ENCODE measurements at regions not wholly inside any gene's neighbourhood (a gene's known extent, or its start where the extent isn't known, plus 50 kb on each side); places are given as distances from the start of the nearest gene placed in this dataset.
A peak's percentile ranks its signal among the peaks of the same experiment; 100 is the strongest.
"Not testable (repeated sequence)": the region's sequence is repeated elsewhere in the genome, so short reads cannot be mapped to it uniquely, and the experiment has no call there.

GRCh38 chr3:87674397-87675161 is 384.2 kb downstream of the CGGBP1 start:
- no peak for TF ChIP-seq CTCF (IDR thresholded peaks at IDR 0.05; ENCODE audit: low read depth, low read length, missing control alignments)
- H3K4me3 ChIP-seq (ENCODE audit: low read depth, low read length) = no peak overlapping the region
- DNase-seq (ENCODE audit: low read depth) = peak; percentile 42

- no peak for TF ChIP-seq CTCF (IDR thresholded peaks at IDR 0.05; ENCODE audit: low read depth, low read length, missing control alignments)
- H3K4me3 ChIP-seq (ENCODE audit: low read depth, low read length) = no peak overlapping the region
- DNase-seq (ENCODE audit: low read depth) = no peak
Observed at GRCh38 chr3:87673132-87673531, 385.7 kb downstream of the CGGBP1 start.

GRCh38 chr3:87654184-87654583 is 377.8 kb upstream of the POU1F1 start:
- no peak for DNase-seq (ENCODE audit: low read depth)
- no peak for TF ChIP-seq CTCF (IDR thresholded peaks at IDR 0.05; ENCODE audit: low read depth, low read length, missing control alignments)
- H3K4me3 ChIP-seq (ENCODE audit: low read depth, low read length) = no peak overlapping the region

- not testable (repeated sequence) for DNase-seq (ENCODE audit: low read depth); H3K4me3 ChIP-seq (ENCODE audit: low read depth, low read length)
Observed at GRCh38 chr3:87653138-87653537, 376.8 kb upstream of the POU1F1 start.

GRCh38 chr3:87634426-87634825 is 358.0 kb upstream of the POU1F1 start:
- DNase-seq (ENCODE audit: low read depth) = no peak
- H3K4me3 ChIP-seq (ENCODE audit: low read depth, low read length) = no peak overlapping the region
- TF ChIP-seq CTCF (IDR thresholded peaks at IDR 0.05; ENCODE audit: low read depth, low read length, missing control alignments) = no peak

GRCh38 chr3:87627316-87627715 is 350.9 kb upstream of the POU1F1 start:
- TF ChIP-seq CTCF (IDR thresholded peaks at IDR 0.05; ENCODE audit: low read depth, low read length, missing control alignments) = no peak
- no peak overlapping the region for H3K4me3 ChIP-seq (ENCODE audit: low read depth, low read length)
- no peak for DNase-seq (ENCODE audit: low read depth)

- DNase-seq (ENCODE audit: low read depth) = no peak
- H3K4me3 ChIP-seq (ENCODE audit: low read depth, low read length) = no peak overlapping the region
- TF ChIP-seq CTCF (IDR thresholded peaks at IDR 0.05; ENCODE audit: low read depth, low read length, missing control alignments) = no peak
Observed at GRCh38 chr3:87626546-87626945, 350.2 kb upstream of the POU1F1 start.
